GM18858 (cell line): ENCODE measurements at regions not wholly inside any gene's neighbourhood (a gene's known extent, or its start where the extent isn't known, plus 50 kb on each side); places are given as distances from the start of the nearest gene placed in this dataset.

ENCODE experiments used
- ATAC-seq: cut with Tn5 transposase; IDR thresholded peaks from one replicate; pipeline ENCODE4 v1.9.1; 2021; ENCODE audit not compliant: unreplicated experiment

DNA sequence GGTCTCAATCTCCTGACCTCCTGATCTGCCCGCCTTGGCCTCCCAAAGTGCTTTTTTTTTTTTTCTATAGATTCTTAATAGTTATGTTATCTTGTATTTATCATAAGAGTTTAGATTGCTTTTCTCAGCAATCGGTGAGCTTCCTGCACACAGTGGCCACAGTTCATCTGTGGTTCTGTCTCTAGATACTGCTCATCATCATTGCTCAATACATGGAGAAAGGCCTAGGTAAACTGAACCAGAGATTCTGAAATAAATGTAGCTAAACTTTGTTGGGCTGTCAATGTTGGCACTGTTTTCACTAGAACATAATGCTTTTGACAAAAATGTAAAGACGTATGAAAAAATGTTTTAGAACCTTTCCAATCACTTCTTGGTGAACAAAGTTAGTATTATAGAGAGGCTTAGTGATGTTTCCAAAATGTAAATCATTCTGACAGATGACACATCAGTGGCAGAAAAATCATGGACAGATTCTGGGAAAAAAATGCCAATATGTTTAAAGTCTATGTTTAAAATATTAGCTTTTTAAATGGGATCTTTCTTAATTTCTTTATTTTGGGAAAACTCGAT, 50.0 kb upstream of the LIMCH1 start:
- no peak for ATAC-seq
